ENCODE measurements at regions not wholly inside any gene's neighbourhood (a gene's known extent, or its start where the extent isn't known, plus 50 kb on each side); places are given as distances from the start of the nearest gene placed in this dataset.

DNA sequence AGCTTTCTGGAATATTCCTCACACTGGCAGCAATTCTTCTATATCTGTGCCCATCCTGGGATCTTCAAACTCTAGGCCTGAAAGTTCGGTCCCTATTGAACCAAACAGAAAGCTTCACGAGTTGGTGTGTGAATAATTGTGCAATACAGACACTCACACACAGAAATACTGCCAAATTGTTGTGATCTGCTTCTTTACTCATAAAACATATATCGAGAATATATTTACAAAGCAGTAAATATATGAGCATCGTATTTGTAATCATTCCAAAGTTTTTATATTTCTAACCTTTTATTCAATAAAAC lies 56.6 kb upstream of the BEX4 start:
- TF ChIP-seq, protein P1, sequence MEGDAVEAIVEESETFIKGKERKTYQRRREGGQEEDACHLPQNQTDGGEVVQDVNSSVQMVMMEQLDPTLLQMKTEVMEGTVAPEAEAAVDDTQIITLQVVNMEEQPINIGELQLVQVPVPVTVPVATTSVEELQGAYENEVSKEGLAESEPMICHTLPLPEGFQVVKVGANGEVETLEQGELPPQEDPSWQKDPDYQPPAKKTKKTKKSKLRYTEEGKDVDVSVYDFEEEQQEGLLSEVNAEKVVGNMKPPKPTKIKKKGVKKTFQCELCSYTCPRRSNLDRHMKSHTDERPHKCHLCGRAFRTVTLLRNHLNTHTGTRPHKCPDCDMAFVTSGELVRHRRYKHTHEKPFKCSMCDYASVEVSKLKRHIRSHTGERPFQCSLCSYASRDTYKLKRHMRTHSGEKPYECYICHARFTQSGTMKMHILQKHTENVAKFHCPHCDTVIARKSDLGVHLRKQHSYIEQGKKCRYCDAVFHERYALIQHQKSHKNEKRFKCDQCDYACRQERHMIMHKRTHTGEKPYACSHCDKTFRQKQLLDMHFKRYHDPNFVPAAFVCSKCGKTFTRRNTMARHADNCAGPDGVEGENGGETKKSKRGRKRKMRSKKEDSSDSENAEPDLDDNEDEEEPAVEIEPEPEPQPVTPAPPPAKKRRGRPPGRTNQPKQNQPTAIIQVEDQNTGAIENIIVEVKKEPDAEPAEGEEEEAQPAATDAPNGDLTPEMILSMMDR (IDR thresholded peaks at IDR 0.05): no peak
- ATAC-seq (no peak), DNase-seq (no peak)
- Histone ChIP-seq H3K36me3 (ENCODE audit: low read depth) (no peaks in the 10 kb centered on the region), H3K9me3 (no peaks in the 10 kb centered on the region), H3K4me3 (no peak overlapping the region), H3K4me1 (ENCODE audit: low read depth) (no peaks in the 10 kb centered on the region)
- intact Hi-C loops (cut with DNase I, micrococcal nuclease): loop anchor here in 1 of 2 donors (5.0 kb wide), 1 partner anchor 206 kb away; no protein-coding TSS in a partner anchor

DNA sequence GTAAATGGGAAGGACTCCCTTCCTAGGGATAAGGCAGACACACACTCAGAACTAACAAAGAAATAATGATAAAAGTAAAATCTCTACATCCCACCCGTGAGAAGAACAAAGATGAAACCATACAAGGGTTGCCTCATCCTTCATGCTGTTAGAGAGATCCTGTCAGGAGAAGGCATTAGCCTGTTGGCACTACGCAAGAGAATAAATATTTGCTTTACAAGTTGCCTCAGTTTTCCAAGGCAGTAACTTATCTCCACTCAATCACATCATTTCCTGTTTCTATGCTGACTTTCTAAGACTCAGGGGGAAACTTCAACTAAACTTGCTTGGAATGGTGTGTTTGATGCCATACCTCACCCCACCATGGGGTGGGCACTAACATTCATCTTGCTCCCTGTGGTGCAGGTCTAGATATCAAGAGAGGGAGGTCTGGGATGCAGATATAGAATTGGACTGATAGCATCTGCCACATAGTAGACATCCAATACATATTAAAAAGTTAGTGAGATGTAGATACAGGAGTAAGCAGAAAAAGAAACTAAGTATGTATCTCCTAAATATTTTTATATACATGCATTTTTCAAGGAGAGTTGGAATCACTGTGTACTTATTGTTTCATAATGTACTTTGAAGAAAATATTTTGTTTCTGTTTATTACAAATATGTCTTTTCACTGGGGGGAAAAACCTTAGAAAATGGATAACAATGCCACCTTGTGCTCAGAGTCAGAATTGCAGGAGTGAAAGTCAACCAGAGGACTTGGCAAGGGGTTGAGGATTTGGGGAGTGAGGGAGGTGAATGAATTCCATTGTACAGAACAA lies 57.2 kb upstream of the BEX4 start:
- TF ChIP-seq, protein P1 (IDR thresholded peaks at IDR 0.05): no peak
- DNase-seq (peak in 1 of 3 donors; percentile 40), ATAC-seq (no peak)
- Histone ChIP-seq H3K36me3 (ENCODE audit: low read depth) (no peaks in the 10 kb centered on the region), H3K4me1 (ENCODE audit: low read depth) (no peaks in the 10 kb centered on the region), H3K4me3 (no peak overlapping the region), H3K9me3 (no peaks in the 10 kb centered on the region)
- intact Hi-C loops (cut with DNase I, micrococcal nuclease): loop anchor here in 1 of 2 donors (5.0 kb wide), 1 partner anchor 205 kb away; no protein-coding TSS in a partner anchor

DNA sequence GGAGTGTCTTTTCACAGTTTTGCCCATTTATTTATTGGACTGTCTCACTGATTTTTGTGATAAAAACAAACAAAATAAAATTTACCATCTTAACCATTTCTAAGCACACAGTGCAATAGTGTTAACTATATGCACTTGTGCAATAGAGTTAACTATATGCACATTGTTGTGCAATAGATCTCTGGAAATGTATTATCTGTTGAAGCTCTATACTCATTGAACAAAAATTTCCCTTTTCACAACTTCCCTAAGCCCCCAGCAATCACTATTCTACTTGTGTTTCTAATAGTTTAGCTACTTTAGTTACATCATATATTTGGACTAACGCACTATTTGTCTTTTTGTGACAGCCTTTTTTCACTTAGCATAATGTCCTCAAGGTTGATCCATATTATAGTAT lies 59.7 kb upstream of the BEX4 start:
- no peak for DNase-seq
- H3K9me3 ChIP-seq: no peaks in the 10 kb centered on the region
- no peaks in the 10 kb centered on the region for H3K36me3 ChIP-seq (ENCODE audit: low read depth)
- no peak overlapping the region for H3K4me3 ChIP-seq
- TF ChIP-seq, protein P1 (IDR thresholded peaks at IDR 0.05): no peak
- no peaks in the 10 kb centered on the region for H3K4me1 ChIP-seq (ENCODE audit: low read depth)
- no peak for ATAC-seq
- intact Hi-C loops (cut with DNase I, micrococcal nuclease): loop anchor here in 1 of 2 donors (5.0 kb wide), 1 partner anchor 203 kb away; no protein-coding TSS in a partner anchor

DNA sequence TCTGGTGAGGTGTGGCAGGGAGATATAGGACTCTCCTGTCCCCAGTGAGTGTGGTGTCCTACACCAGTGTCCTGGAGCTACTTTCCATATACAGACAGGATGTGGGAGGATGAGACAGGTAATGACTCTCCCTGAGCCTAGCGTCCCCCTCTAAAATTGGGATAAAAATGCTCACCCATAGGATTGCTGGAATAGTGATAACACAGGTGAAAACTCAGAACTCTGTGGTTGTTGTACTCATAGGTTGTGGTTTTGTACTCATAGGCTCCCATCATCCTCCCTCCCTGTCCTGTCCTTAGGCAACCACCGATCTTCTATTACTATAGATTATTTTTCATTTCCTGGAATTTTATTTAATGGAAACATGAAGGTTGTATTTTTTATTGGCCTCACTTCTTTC lies 60.7 kb upstream of the NXF3 start:
- no peaks in the 10 kb centered on the region for H3K9me3 ChIP-seq
- no peaks in the 10 kb centered on the region for H3K36me3 ChIP-seq (ENCODE audit: low read depth)
- intact Hi-C loops (cut with DNase I, micrococcal nuclease): no loop called here
- H3K4me3 ChIP-seq: no peak overlapping the region
- ATAC-seq (no peak), DNase-seq (no peak)
- TF ChIP-seq, protein P1 (IDR thresholded peaks at IDR 0.05): no peak
- H3K4me1 ChIP-seq (ENCODE audit: low read depth): no peaks in the 10 kb centered on the region

DNA sequence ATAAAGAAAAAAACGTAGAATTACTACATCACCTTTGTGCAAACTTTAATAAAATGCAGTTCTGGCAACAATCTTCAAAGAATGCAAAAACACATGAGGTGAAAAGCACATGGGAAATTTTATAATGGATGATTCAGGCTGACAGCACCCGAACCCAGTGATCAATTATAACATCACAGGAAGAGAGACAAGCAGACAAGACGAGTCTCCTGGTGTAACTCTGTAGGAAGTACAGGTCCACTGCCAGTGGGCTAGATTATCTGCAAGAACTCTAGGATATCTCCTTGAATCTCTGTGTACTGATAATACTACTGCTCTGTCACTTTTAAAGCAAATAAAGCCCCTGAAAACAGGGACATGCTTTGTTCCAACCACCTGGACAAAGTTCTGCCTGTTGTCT lies 58.9 kb upstream of the NXF3 start:
- TF ChIP-seq, protein P1 (IDR thresholded peaks at IDR 0.05): no peak
- no peaks in the 10 kb centered on the region for H3K36me3 ChIP-seq (ENCODE audit: low read depth)
- no peaks in the 10 kb centered on the region for H3K4me1 ChIP-seq (ENCODE audit: low read depth)
- H3K4me3 ChIP-seq: no peak overlapping the region
- ATAC-seq: no peak
- intact Hi-C loops (cut with DNase I, micrococcal nuclease): no loop called here
- no peak for DNase-seq
- H3K9me3 ChIP-seq: no peaks in the 10 kb centered on the region
